Stomach (tissue), 4 donors: ENCODE measurements at regions not wholly inside any gene's neighbourhood (a gene's known extent, or its start where the extent isn't known, plus 50 kb on each side); places are given as distances from the start of the nearest gene placed in this dataset.

Experiments used
- CTCF ChIP-seq, 7 experiments: fragments of 450-650 bp in 4 of 7; fragments of 200-600 bp in 3 of 7; sonication (generic) in 3 of 7; IDR thresholded peaks; one replicate each; pipeline ENCODE4 v1.5.1; 2016 to 2019; ENCODE audit warnings: antibody characterized with exemption in 7 of 7, control low read depth in 2 of 7, mild to moderate bottlenecking in 1 of 7
- EP300 ChIP-seq: sonication (generic); formaldehyde crosslinking; IDR thresholded peaks from one replicate; pipeline ENCODE4 v1.6.1; 2017; ENCODE audit warnings: antibody characterized with exemption
- POLR2A ChIP-seq, 4 donors: fragments of 450-650 bp; IDR thresholded peaks; one replicate each; pipeline ENCODE4 v1.6.1; 2016; ENCODE audit warnings: antibody characterized with exemption in 4 of 4, control low read depth in 2 of 4, mild to moderate bottlenecking in 1 of 4, moderate library complexity in 1 of 4
- POLR2AphosphoS5 ChIP-seq, 3 donors: sonication (generic); formaldehyde crosslinking; IDR thresholded peaks; one replicate each; pipeline ENCODE4 v1.6.1; 2016; ENCODE audit warnings: antibody characterized with exemption in 3 of 3

- TF ChIP-seq CTCF (IDR thresholded peaks at IDR 0.05) (no peak), POLR2A (IDR thresholded peaks at IDR 0.05) (no peak), POLR2AphosphoS5 (IDR thresholded peaks at IDR 0.05) (no peak), EP300 (no peak)
Measured at GRCh38 chr5:166639151-166639550, 1652.3 kb upstream of the WWC1 start.
